Endodermal cell (in vitro differentiated cells): ENCODE measurements at regions not wholly inside any gene's neighbourhood (a gene's known extent, or its start where the extent isn't known, plus 50 kb on each side); places are given as distances from the start of the nearest gene placed in this dataset.

ENCODE experiments used
- DNase-seq: peaks from one replicate; pipeline ENCODE4 v3.0.0-alpha.2; 2017
- H3K27ac ChIP-seq: 2 replicates; pipeline ENCODE4 v1.5.1; 2013; ENCODE audit warnings: mild to moderate bottlenecking, low read depth, low read length, moderate library complexity
- H3K27me3 ChIP-seq: 2 replicates; pipeline ENCODE4 v1.6.1; 2013; ENCODE audit warnings: mild to moderate bottlenecking, low read length, moderate library complexity; ENCODE audit not compliant: insufficient read depth, control insufficient read depth, poor library complexity, severe bottlenecking
- H3K36me3 ChIP-seq: 2 replicates; pipeline ENCODE4 v1.7.0; 2013; ENCODE audit warnings: mild to moderate bottlenecking, low read length, moderate library complexity; ENCODE audit not compliant: control insufficient read depth, insufficient read depth
- H3K4me1 ChIP-seq: one replicate; pipeline ENCODE4 v1.7.0; 2013; ENCODE audit warnings: low read length; ENCODE audit not compliant: control insufficient read depth, insufficient read depth
- H3K4me3 ChIP-seq: 2 replicates; pipeline ENCODE4 v1.5.1; 2013; ENCODE audit warnings: mild to moderate bottlenecking, low read length, moderate library complexity
- H3K9ac ChIP-seq: 2 replicates; pipeline ENCODE4 v1.6.1; 2013; ENCODE audit warnings: mild to moderate bottlenecking, low read length, moderate library complexity; ENCODE audit not compliant: poor library complexity, severe bottlenecking; ENCODE audit errors: extremely low read depth
- H3K9me3 ChIP-seq: 2 replicates; pipeline ENCODE4 v1.6.1; 2013; ENCODE audit warnings: mild to moderate bottlenecking, low read length, moderate library complexity; ENCODE audit not compliant: control insufficient read depth
- H3K27ac Mint-ChIP-seq: 2 replicates; pipeline ENCODE4 v1.8.0; 2020; ENCODE audit warnings: mixed read lengths
- H3K27me3 Mint-ChIP-seq: 2 replicates; pipeline ENCODE4 v1.8.0; 2021; ENCODE audit warnings: mild to moderate bottlenecking, mixed read lengths; ENCODE audit not compliant: insufficient read depth
- H3K36me3 Mint-ChIP-seq: 2 replicates; pipeline ENCODE4 v1.8.0; 2020; ENCODE audit warnings: low read depth, mixed read lengths
- H3K4me1 Mint-ChIP-seq: 2 replicates; pipeline ENCODE4 v1.8.0; 2020; ENCODE audit warnings: mixed read lengths
- H3K4me3 Mint-ChIP-seq: 2 replicates; pipeline ENCODE4 v1.8.0; 2020; ENCODE audit warnings: mild to moderate bottlenecking, moderate library complexity, mixed read lengths
- H3K9me3 Mint-ChIP-seq: 2 replicates; pipeline ENCODE4 v1.8.0; 2020; ENCODE audit warnings: mild to moderate bottlenecking, mixed read lengths
- WGBS, 2 experiments: methylation state at CpG; one replicate each; pipeline versions ENCODE4 v1.1.5 to v1.1.7; 2013; ENCODE audit warnings: missing lambda C conversion rate in 2 of 2, mixed read lengths in 1 of 2; ENCODE audit not compliant: insufficient coverage in 1 of 2, insufficient read length in 1 of 2; 5-methylcytosine and 5-hydroxymethylcytosine counted together
- TF ChIP-seq, protein P1 (sequence below): fragments of 200-600 bp; sonication (generic); conservative IDR thresholded peaks from 2 replicates; pipeline ENCODE4 v1.5.0; 2021; ENCODE audit warnings: antibody characterized with exemption, mild to moderate bottlenecking

DNA sequence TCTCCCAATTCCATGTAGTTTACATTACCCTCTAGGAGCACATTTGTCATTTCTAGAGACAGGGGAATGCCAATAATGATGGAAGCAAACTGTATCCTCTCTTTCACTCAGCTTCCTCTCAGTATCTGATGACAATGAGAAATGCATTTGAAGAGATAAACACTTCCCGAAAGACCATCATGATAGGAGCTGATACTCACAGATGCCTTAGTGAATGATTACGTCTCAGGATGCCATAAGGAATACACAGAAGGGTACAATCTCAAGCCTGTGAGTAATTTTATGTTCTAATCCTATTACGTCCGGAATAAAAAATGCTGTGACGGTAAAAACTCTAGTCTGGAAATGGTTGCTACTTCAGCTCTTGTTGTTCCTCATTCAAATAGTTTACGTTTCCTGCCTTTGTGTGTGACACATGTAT lies 663.8 kb upstream of the MIR17HG start:
- TF ChIP-seq, protein P1, sequence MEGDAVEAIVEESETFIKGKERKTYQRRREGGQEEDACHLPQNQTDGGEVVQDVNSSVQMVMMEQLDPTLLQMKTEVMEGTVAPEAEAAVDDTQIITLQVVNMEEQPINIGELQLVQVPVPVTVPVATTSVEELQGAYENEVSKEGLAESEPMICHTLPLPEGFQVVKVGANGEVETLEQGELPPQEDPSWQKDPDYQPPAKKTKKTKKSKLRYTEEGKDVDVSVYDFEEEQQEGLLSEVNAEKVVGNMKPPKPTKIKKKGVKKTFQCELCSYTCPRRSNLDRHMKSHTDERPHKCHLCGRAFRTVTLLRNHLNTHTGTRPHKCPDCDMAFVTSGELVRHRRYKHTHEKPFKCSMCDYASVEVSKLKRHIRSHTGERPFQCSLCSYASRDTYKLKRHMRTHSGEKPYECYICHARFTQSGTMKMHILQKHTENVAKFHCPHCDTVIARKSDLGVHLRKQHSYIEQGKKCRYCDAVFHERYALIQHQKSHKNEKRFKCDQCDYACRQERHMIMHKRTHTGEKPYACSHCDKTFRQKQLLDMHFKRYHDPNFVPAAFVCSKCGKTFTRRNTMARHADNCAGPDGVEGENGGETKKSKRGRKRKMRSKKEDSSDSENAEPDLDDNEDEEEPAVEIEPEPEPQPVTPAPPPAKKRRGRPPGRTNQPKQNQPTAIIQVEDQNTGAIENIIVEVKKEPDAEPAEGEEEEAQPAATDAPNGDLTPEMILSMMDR = no peak
- Mint-ChIP-seq H3K9me3 (no peaks in the 10 kb centered on the region), H3K27me3 (no peaks in the 10 kb centered on the region), H3K4me1 (no peaks in the 10 kb centered on the region), H3K36me3 (no peaks in the 10 kb centered on the region), H3K27ac (no peak overlapping the region), H3K4me3 (no peak overlapping the region)
- Histone ChIP-seq H3K36me3 (no peaks in the 10 kb centered on the region), H3K4me3 (no peak overlapping the region), H3K27me3 (no peaks in the 10 kb centered on the region), H3K27ac (no peak overlapping the region), H3K4me1 (peaks cover 3% of the 10 kb centered on the region), H3K9ac (no peak overlapping the region), H3K9me3 (no peaks in the 10 kb centered on the region)
- WGBS, 2 experiments = 92 to 97% methylated on average over 6 of the region's 6 CpGs
- DNase-seq = no peak

DNA sequence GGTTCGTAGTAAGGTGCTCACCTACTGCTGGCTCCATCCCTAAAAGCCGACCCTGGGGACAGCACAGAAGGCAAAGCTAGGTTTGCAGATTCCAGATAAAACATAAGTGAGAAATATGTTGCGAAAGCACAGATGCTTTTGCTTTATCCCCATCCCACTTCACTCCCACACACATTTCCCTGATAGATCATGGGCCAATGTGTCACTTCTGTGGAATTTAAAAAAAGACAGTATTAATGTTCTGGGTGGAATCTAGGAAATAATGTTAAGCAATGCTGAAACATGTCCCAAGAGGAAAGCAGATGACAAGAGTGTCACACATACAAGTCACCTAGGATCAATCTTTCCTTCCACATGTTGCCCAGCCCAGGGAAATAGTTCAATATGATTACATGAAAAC lies 661.0 kb upstream of the MIR17HG start:
- peaks cover 3% of the 10 kb centered on the region for H3K4me1 ChIP-seq
- no peak overlapping the region for H3K4me3 Mint-ChIP-seq
- no peaks in the 10 kb centered on the region for H3K36me3 ChIP-seq
- TF ChIP-seq, protein P1 = no peak
- peaks cover 3% of the 10 kb centered on the region for H3K4me1 Mint-ChIP-seq
- H3K9ac ChIP-seq = no peak overlapping the region
- H3K27ac ChIP-seq = no peak overlapping the region
- no peak overlapping the region for H3K4me3 ChIP-seq
- H3K9me3 Mint-ChIP-seq = no peaks in the 10 kb centered on the region
- no peak for DNase-seq
- H3K27ac Mint-ChIP-seq = no peak overlapping the region
- no peaks in the 10 kb centered on the region for H3K27me3 Mint-ChIP-seq
- no peaks in the 10 kb centered on the region for H3K36me3 Mint-ChIP-seq
- H3K27me3 ChIP-seq = no peaks in the 10 kb centered on the region
- no peaks in the 10 kb centered on the region for H3K9me3 ChIP-seq
- 82% methylated on average over 2 of the region's 3 CpGs; no CpG with 5 or more reads in 1 of the 2 experiments for WGBS, 2 experiments

DNA sequence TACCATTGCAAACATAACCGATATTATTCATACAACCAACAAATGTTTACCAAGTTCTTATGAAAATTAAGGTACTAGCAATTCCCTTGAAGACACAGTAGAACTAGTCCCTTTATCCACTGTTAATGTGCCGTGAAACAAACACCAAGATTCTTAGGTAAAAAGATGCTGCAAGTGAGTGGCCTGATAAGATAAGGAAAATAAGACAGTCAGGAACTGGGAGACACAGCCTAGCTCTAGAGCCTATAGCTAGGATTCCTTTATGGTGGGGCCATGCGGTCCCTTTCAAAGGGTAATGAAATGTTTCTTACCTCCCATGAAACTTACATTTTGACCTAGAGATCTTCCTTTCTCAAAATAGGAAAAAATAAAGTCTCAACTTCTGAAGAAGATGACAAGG lies 658.4 kb upstream of the MIR17HG start:
- Histone ChIP-seq H3K27me3 (no peaks in the 10 kb centered on the region), H3K4me1 (no peaks in the 10 kb centered on the region), H3K4me3 (no peak overlapping the region), H3K36me3 (no peaks in the 10 kb centered on the region), H3K9ac (no peak overlapping the region), H3K27ac (no peak overlapping the region), H3K9me3 (no peaks in the 10 kb centered on the region)
- TF ChIP-seq, protein P1 = no peak
- Mint-ChIP-seq H3K4me1 (peaks cover 3% of the 10 kb centered on the region), H3K36me3 (no peaks in the 10 kb centered on the region), H3K27me3 (no peaks in the 10 kb centered on the region), H3K4me3 (no peak overlapping the region), H3K9me3 (no peaks in the 10 kb centered on the region), H3K27ac (no peak overlapping the region)
- DNase-seq = no peak
- 83 to 86% methylated on average over 1 to 3 of the region's 3 CpGs for WGBS, 2 experiments
